H1 (cell line): ENCODE measurements at regions not wholly inside any gene's neighbourhood (a gene's known extent, or its start where the extent isn't known, plus 50 kb on each side); places are given as distances from the start of the nearest gene placed in this dataset.

ENCODE experiments used
- CTCF ChIA-PET: fragments of 300-600 bp; sonication (Branson Sonifier 250); formaldehyde crosslinking; loops from one replicate; lab custom pipeline; 2021; ENCODE audit not compliant: partially characterized antibody; lab: Charles Lee
- POLR2A ChIA-PET: fragments of 300-600 bp; sonication (Branson Sonifier 250); formaldehyde crosslinking; loops from one replicate; lab custom pipeline; 2021; ENCODE audit warnings: inconsistent platforms; ENCODE audit not compliant: partially characterized antibody; lab: Charles Lee
- DNase-seq, 2 experiments: peaks; one replicate each; pipeline versions ENCODE4 v3.0.0 to v3.0.0-alpha.2; 2010 to 2022; ENCODE audit warnings: low spot score in 2 of 2, low read depth in 1 of 2, mixed read lengths in 1 of 2
- FAIRE-seq: peaks from 2 replicates; lab custom pipeline; 2011; peaks lifted over from hg19 to GRCh38; lab: Jason Lieb, UNC
- H2AFZ ChIP-seq: 2 replicates; pipeline ENCODE4 v1.8.1; 2012; ENCODE audit warnings: low read length, inconsistent platforms
- H2AK5ac ChIP-seq: 2 replicates; pipeline ENCODE4 v1.6.1; 2013; ENCODE audit warnings: low read depth, low read length
- H2BK120ac ChIP-seq: replicated peaks from 2 replicates; pipeline ENCODE3; 2013; ENCODE audit warnings: low read depth, low read length, inconsistent platforms
- H2BK12ac ChIP-seq: 2 replicates; pipeline ENCODE4 v1.6.1; 2013; ENCODE audit warnings: low read depth, low read length
- H2BK15ac ChIP-seq: 2 replicates; pipeline ENCODE4 v1.6.1; 2013; ENCODE audit warnings: low read length
- H2BK20ac ChIP-seq: 2 replicates; pipeline ENCODE4 v1.6.1; 2013; ENCODE audit warnings: low read length
- H2BK5ac ChIP-seq: 2 replicates; pipeline ENCODE4 v1.6.1; 2013; ENCODE audit warnings: low read depth, low read length
- H3K14ac ChIP-seq: 2 replicates; pipeline ENCODE4 v1.6.1; 2013; ENCODE audit warnings: inconsistent platforms; ENCODE audit not compliant: insufficient read length
- H3K18ac ChIP-seq: 2 replicates; pipeline ENCODE4 v1.6.1; 2013; ENCODE audit warnings: low read length; ENCODE audit errors: extremely low read depth
- H3K23ac ChIP-seq: 2 replicates; pipeline ENCODE4 v1.6.1; 2013; ENCODE audit warnings: inconsistent platforms; ENCODE audit not compliant: insufficient read length
- H3K23me2 ChIP-seq: 2 replicates; pipeline ENCODE4 v1.6.1; 2013; ENCODE audit warnings: low read depth, low read length
- H3K27ac ChIP-seq: 2 replicates; pipeline ENCODE4 v1.6.1; 2011; ENCODE audit warnings: low read depth, low read length, inconsistent platforms
- H3K27me3 ChIP-seq, 4 experiments: replicated peaks in 1 of 4; 1 replicate in 1 of 4; 2 replicates in 3 of 4; pipeline versions ENCODE4 v1.6.1 to v1.8.1; 2011 to 2013; ENCODE audit warnings: low read length in 3 of 4, mild to moderate bottlenecking in 3 of 4, inconsistent platforms in 2 of 4, mixed read lengths in 2 of 4, moderate library complexity in 1 of 4; ENCODE audit not compliant: control insufficient read depth in 3 of 4, insufficient read depth in 3 of 4; ENCODE audit errors: extremely low read depth in 1 of 4
- H3K36me3 ChIP-seq, 4 experiments: 2 replicates each; pipeline versions ENCODE4 v1.6.1 to v1.8.1; 2011 to 2013; ENCODE audit warnings: mild to moderate bottlenecking in 4 of 4, low read length in 3 of 4, moderate library complexity in 2 of 4, control low read depth in 1 of 4, inconsistent platforms in 1 of 4; ENCODE audit not compliant: insufficient read depth in 4 of 4, control insufficient read depth in 2 of 4
- H3K4ac ChIP-seq: replicated peaks from 2 replicates; pipeline ENCODE3; 2013; ENCODE audit warnings: low read length, low read depth, mixed read lengths, inconsistent platforms; ENCODE audit not compliant: insufficient read length
- H3K4me1 ChIP-seq, 4 experiments: replicated peaks in 1 of 4; 1 replicate in 1 of 4; 2 replicates in 3 of 4; pipeline versions ENCODE4 v1.6.1 to v1.8.1; 2011 to 2013; ENCODE audit warnings: low read length in 3 of 4, inconsistent platforms in 2 of 4, mixed read lengths in 1 of 4; ENCODE audit not compliant: insufficient read depth in 4 of 4, control insufficient read depth in 3 of 4
- H3K4me2 ChIP-seq, 2 experiments: 2 replicates each; pipeline versions ENCODE4 v1.6.1 to v1.8.1; 2011 to 2013; ENCODE audit warnings: low read depth in 2 of 2, low read length in 2 of 2, control low read depth in 1 of 2, inconsistent platforms in 1 of 2, mild to moderate bottlenecking in 1 of 2; ENCODE audit not compliant: insufficient read depth in 1 of 2
- H3K4me3 ChIP-seq, 4 experiments: fragments of 200-600, 300-600 bp in 1 of 4; sonication (generic), shearing (Covaris generic), sonication (Bioruptor Twin) in 1 of 4; 2 replicates each; pipeline versions ENCODE4 v1.5.1 to v1.8.1; 2011 to 2016; ENCODE audit warnings: low read length in 4 of 4, low read depth in 3 of 4, control low read depth in 2 of 4, inconsistent platforms in 2 of 4, mild to moderate bottlenecking in 2 of 4, mixed read lengths in 1 of 4, moderate library complexity in 1 of 4; ENCODE audit not compliant: insufficient read depth in 2 of 4; ENCODE audit errors: extremely low read depth in 1 of 4
- H3K56ac ChIP-seq: replicated peaks from 2 replicates; pipeline ENCODE3; 2013; ENCODE audit warnings: low read depth, mild to moderate bottlenecking, mixed read lengths, low read length, inconsistent platforms; ENCODE audit not compliant: insufficient read length
- H3K79me1 ChIP-seq: 2 replicates; pipeline ENCODE4 v1.6.1; 2013; ENCODE audit warnings: low read depth, low read length, control low read depth
- H3K79me2 ChIP-seq, 2 experiments: 2 replicates each; pipeline versions ENCODE4 v1.6.1 to v1.8.1; 2012 to 2013; ENCODE audit warnings: low read length in 2 of 2, mild to moderate bottlenecking in 2 of 2, inconsistent platforms in 1 of 2; ENCODE audit not compliant: insufficient read depth in 2 of 2, control insufficient read depth in 1 of 2
- H3K9ac ChIP-seq, 4 experiments: replicated peaks in 1 of 4; 1 replicate in 1 of 4; 2 replicates in 3 of 4; pipeline versions ENCODE4 v1.6.1 to v1.8.1; 2011 to 2013; ENCODE audit warnings: low read depth in 3 of 4, low read length in 3 of 4, control low read depth in 2 of 4, mild to moderate bottlenecking in 2 of 4, moderate library complexity in 2 of 4, inconsistent platforms in 1 of 4; ENCODE audit errors: extremely low read depth in 1 of 4
- H3K9me3 ChIP-seq, 2 experiments: 2 replicates each; pipeline versions ENCODE4 v1.6.1 to v1.8.1; 2012 to 2013; ENCODE audit warnings: mild to moderate bottlenecking in 2 of 2, moderate library complexity in 2 of 2, control low read depth in 1 of 2, inconsistent platforms in 1 of 2, low read depth in 1 of 2, low read length in 1 of 2, mixed read lengths in 1 of 2; ENCODE audit not compliant: insufficient read depth in 2 of 2
- H4K20me1 ChIP-seq, 2 experiments: replicated peaks in 1 of 2; 2 replicates each; pipeline versions ENCODE3 to v1.8.1; 2011 to 2013; ENCODE audit warnings: inconsistent platforms in 2 of 2, low read length in 2 of 2, mild to moderate bottlenecking in 1 of 2; ENCODE audit not compliant: insufficient read depth in 2 of 2, control insufficient read depth in 1 of 2
- H4K5ac ChIP-seq: 2 replicates; pipeline ENCODE4 v1.6.1; 2013; ENCODE audit warnings: low read length, low read depth, mixed read lengths, inconsistent platforms; ENCODE audit not compliant: insufficient read length
- H4K8ac ChIP-seq: 2 replicates; pipeline ENCODE4 v1.8.0; 2013; ENCODE audit warnings: mild to moderate bottlenecking, moderate library complexity, low read length, inconsistent platforms; ENCODE audit not compliant: insufficient read depth; ENCODE audit errors: extremely low read depth
- H4K91ac ChIP-seq: replicated peaks from 2 replicates; pipeline ENCODE3; 2013; ENCODE audit warnings: low read length, mixed read lengths, inconsistent platforms; ENCODE audit not compliant: insufficient read length
- GTF2F1 ChIP-seq: IDR thresholded peaks from 2 replicates; pipeline ENCODE4 v1.6.1; 2012; ENCODE audit warnings: low read depth, low read length, improper control_type of control experiment, borderline replicate concordance
- KDM5A ChIP-seq: fragments of 200-600 bp; IDR thresholded peaks from 2 replicates; pipeline ENCODE4 v1.7.1; 2012; ENCODE audit warnings: mild to moderate bottlenecking, low read length, inconsistent platforms, mixed read lengths
- SP2 ChIP-seq: IDR thresholded peaks from 2 replicates; pipeline ENCODE4 v1.6.1; 2012; ENCODE audit warnings: mild to moderate bottlenecking, low read length, inconsistent platforms
- WGBS, 2 experiments: shearing (Covaris generic) in 1 of 2; methylation state at CpG; one replicate each; pipeline versions ENCODE4 v1.1.6 to v1.1.7; 2013 to 2015; ENCODE audit warnings: low lambda C conversion rate in 2 of 2, mixed read lengths in 2 of 2, inconsistent platforms in 1 of 2, low coverage in 1 of 2, missing lambda C conversion rate in 1 of 2; ENCODE audit not compliant: insufficient replicate concordance in 2 of 2, insufficient coverage in 1 of 2, insufficient read length in 1 of 2; ENCODE audit errors: extremely low coverage in 1 of 2, missing lambda C conversion rate in 1 of 2; 5-methylcytosine and 5-hydroxymethylcytosine counted together
- TF ChIP-seq, protein P1 (sequence below), 3 experiments: IDR thresholded peaks; 1 replicate in 2 of 3; 2 replicates in 1 of 3; pipeline versions ENCODE4 v1.5.1 to v1.6.1; 2011; ENCODE audit warnings: low read length in 3 of 3, mild to moderate bottlenecking in 3 of 3, inconsistent platforms in 2 of 3, low read depth in 1 of 3, moderate library complexity in 1 of 3; ENCODE audit not compliant: insufficient read depth in 1 of 3; ENCODE audit errors: control extremely low read depth in 1 of 3

DNA sequence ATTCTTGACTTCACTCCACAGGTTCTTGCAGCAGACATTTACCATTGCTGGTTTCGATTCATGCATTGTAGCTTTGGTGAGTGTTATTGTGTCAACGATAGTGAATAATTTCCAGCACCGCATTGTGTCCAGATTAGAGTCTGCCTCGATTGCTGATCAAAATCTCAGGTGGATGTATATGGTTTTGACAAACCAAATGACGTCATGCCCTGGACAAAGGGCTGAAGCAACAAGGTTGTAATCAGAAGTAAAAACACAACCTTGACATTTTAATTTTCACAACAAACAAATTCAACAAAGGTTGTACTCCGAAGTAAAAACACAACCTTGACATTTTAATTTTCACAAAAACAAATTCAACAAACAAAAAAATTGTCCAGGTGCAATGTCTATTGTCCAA lies 81.1 kb upstream of the WWC2 start:
- no peak overlapping the region for H4K5ac ChIP-seq
- H3K9ac ChIP-seq, result no peak overlapping the region
- no peak overlapping the region for H2AFZ ChIP-seq
- H3K79me2 ChIP-seq, result no peaks in the 10 kb centered on the region
- DNase-seq (peak in 1 of 2 experiments; percentile 3), FAIRE-seq (peak; percentile 48)
- ChIA-PET CTCF (no interaction called here), POLR2A (no interaction called here)
- no peak overlapping the region for H2BK20ac ChIP-seq
- H3K23ac ChIP-seq, result no peak overlapping the region
- H3K4ac ChIP-seq, result no peak overlapping the region
- no peak overlapping the region for H2BK12ac ChIP-seq
- no peak overlapping the region for H3K14ac ChIP-seq
- no peaks in the 10 kb centered on the region for H3K36me3 ChIP-seq
- no peak for TF ChIP-seq GTF2F1
- TF ChIP-seq SP2, result no peak
- no peak for TF ChIP-seq KDM5A
- TF ChIP-seq, protein P1, sequence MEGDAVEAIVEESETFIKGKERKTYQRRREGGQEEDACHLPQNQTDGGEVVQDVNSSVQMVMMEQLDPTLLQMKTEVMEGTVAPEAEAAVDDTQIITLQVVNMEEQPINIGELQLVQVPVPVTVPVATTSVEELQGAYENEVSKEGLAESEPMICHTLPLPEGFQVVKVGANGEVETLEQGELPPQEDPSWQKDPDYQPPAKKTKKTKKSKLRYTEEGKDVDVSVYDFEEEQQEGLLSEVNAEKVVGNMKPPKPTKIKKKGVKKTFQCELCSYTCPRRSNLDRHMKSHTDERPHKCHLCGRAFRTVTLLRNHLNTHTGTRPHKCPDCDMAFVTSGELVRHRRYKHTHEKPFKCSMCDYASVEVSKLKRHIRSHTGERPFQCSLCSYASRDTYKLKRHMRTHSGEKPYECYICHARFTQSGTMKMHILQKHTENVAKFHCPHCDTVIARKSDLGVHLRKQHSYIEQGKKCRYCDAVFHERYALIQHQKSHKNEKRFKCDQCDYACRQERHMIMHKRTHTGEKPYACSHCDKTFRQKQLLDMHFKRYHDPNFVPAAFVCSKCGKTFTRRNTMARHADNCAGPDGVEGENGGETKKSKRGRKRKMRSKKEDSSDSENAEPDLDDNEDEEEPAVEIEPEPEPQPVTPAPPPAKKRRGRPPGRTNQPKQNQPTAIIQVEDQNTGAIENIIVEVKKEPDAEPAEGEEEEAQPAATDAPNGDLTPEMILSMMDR (IDR thresholded peaks at IDR 0.05; ENCODE audit: control extremely low read depth in 1 of 3, insufficient read depth in 1 of 3, low read depth in 1 of 3, low read length in 3 of 3), result no peak
- H2AK5ac ChIP-seq, result no peak overlapping the region
- H4K91ac ChIP-seq, result no peak overlapping the region
- H3K9me3 ChIP-seq, result no peaks in the 10 kb centered on the region
- no peaks in the 10 kb centered on the region for H4K20me1 ChIP-seq
- H4K8ac ChIP-seq, result no peak overlapping the region
- H3K4me1 ChIP-seq, result peaks cover 0 to 4% (median 0%) of the 10 kb centered on the region in 4 experiments; a peak in 1 of 7 replicates
- no peak overlapping the region for H2BK5ac ChIP-seq
- no peak overlapping the region for H3K4me2 ChIP-seq
- H3K79me1 ChIP-seq, result no peaks in the 10 kb centered on the region
- H3K27me3 ChIP-seq, result no peaks in the 10 kb centered on the region; a peak in 1 of 7 replicates
- no peak overlapping the region for H3K4me3 ChIP-seq
- 87% methylated on average over 6 of the region's 6 CpGs; no CpG with 5 or more reads in 1 of the 2 experiments for WGBS, 2 experiments
- no peak overlapping the region for H3K27ac ChIP-seq
- no peak overlapping the region for H3K18ac ChIP-seq
- H3K23me2 ChIP-seq, result peaks cover 3% of the 10 kb centered on the region
- no peak overlapping the region for H2BK120ac ChIP-seq
- no peak overlapping the region for H2BK15ac ChIP-seq
- H3K56ac ChIP-seq, result no peak overlapping the region
